IMR-90 (cell line): ENCODE measurements at regions not wholly inside any gene's neighbourhood (a gene's known extent, or its start where the extent isn't known, plus 50 kb on each side); places are given as distances from the start of the nearest gene placed in this dataset.

Source experiments
- ATAC-seq: fragments of 200-7000 bp; cut with Tn5 transposase; 2 replicates; pipeline ENCODE4 v1.9.1; 2020; ENCODE audit warnings: low read depth, mild to moderate bottlenecking, moderate library complexity
- BruUV-seq: library from RNA; stranded (reverse); fragments of 400-500 nt; replicated peaks from 2 replicates; lab custom pipeline; 2021; lab: Mats Ljungman, UMichigan
- CTCF ChIA-PET: fragments of 300-600 bp; formaldehyde crosslinking; extraction: SDS; loops from one replicate; lab custom pipeline; 2021; ENCODE audit warnings: antibody characterized with exemption; lab: Yijun Ruan, JAX
- POLR2A ChIA-PET: fragments of 300-600 bp; sonication (Branson Sonifier 250); formaldehyde crosslinking; loops from one replicate; lab custom pipeline; 2022; ENCODE audit warnings: antibody characterized with exemption; ENCODE audit not compliant: unreplicated experiment; lab: Charles Lee
- DNase-seq: peaks from one replicate; pipeline ENCODE4 v3.0.0; 2013
- H2AFZ ChIP-seq: replicated peaks from 2 replicates; pipeline ENCODE3; 2013; ENCODE audit warnings: low read length, mild to moderate bottlenecking; ENCODE audit not compliant: poor library complexity
- H2AK5ac ChIP-seq: 2 replicates; pipeline ENCODE4 v1.6.1; 2013; ENCODE audit warnings: low read depth, low read length, inconsistent platforms
- H2AK9ac ChIP-seq: replicated peaks from 2 replicates; pipeline ENCODE3; 2013; ENCODE audit warnings: mild to moderate bottlenecking, low read depth, low read length, moderate library complexity; ENCODE audit not compliant: poor library complexity
- H2BK120ac ChIP-seq: 2 replicates; pipeline ENCODE4 v1.6.1; 2013; ENCODE audit warnings: low read depth, low read length, inconsistent platforms
- H2BK15ac ChIP-seq: 3 replicates; pipeline ENCODE4 v1.6.1; 2013; ENCODE audit warnings: low read depth, low read length, inconsistent platforms
- H2BK20ac ChIP-seq: 2 replicates; pipeline ENCODE4 v1.6.1; 2013; ENCODE audit warnings: low read depth, mild to moderate bottlenecking, inconsistent platforms, low read length, moderate library complexity
- H2BK5ac ChIP-seq: 2 replicates; pipeline ENCODE4 v1.6.1; 2013; ENCODE audit warnings: mild to moderate bottlenecking, low read depth, low read length, inconsistent platforms; ENCODE audit not compliant: poor library complexity, severe bottlenecking
- H3K14ac ChIP-seq: replicated peaks from 2 replicates; pipeline ENCODE4 v1.6.1; 2013; ENCODE audit warnings: low read depth, low read length, inconsistent platforms
- H3K18ac ChIP-seq: 2 replicates; pipeline ENCODE4 v1.6.1; 2013; ENCODE audit warnings: low read depth, low read length, control low read depth
- H3K23ac ChIP-seq: 2 replicates; pipeline ENCODE4 v1.6.1; 2013; ENCODE audit warnings: low read depth, low read length, inconsistent platforms
- H3K27ac ChIP-seq: 2 replicates; pipeline ENCODE4 v1.5.1; 2013; ENCODE audit warnings: mild to moderate bottlenecking, control low read depth, low read length; ENCODE audit not compliant: insufficient read depth
- H3K27me3 ChIP-seq: 2 replicates; pipeline ENCODE4 v1.6.1; 2013; ENCODE audit warnings: low read length; ENCODE audit not compliant: control insufficient read depth, insufficient read depth
- H3K36me3 ChIP-seq: 2 replicates; pipeline ENCODE4 v1.6.1; 2013; ENCODE audit warnings: low read length, mixed read lengths; ENCODE audit not compliant: control insufficient read depth, insufficient read depth
- H3K4ac ChIP-seq: 2 replicates; pipeline ENCODE4 v1.6.1; 2013; ENCODE audit warnings: low read depth, low read length, inconsistent platforms
- H3K4me1 ChIP-seq: 2 replicates; pipeline ENCODE4 v1.6.1; 2013; ENCODE audit warnings: low read length, mixed read lengths; ENCODE audit not compliant: control insufficient read depth, insufficient read depth
- H3K4me2 ChIP-seq: 2 replicates; pipeline ENCODE4 v1.6.1; 2013; ENCODE audit warnings: low read depth, mild to moderate bottlenecking, control low read depth, low read length, moderate library complexity
- H3K4me3 ChIP-seq: 2 replicates; pipeline ENCODE4 v1.5.1; 2013; ENCODE audit warnings: low read depth, mild to moderate bottlenecking, control low read depth, low read length, moderate library complexity; ENCODE audit not compliant: insufficient read depth
- H3K56ac ChIP-seq: 2 replicates; pipeline ENCODE4 v1.6.1; 2013; ENCODE audit warnings: low read length, inconsistent platforms; ENCODE audit not compliant: insufficient read depth; ENCODE audit errors: extremely low read depth
- H3K79me1 ChIP-seq, 2 experiments: 2 replicates each; pipeline ENCODE4 v1.6.1; 2013; ENCODE audit warnings: low read length in 2 of 2, inconsistent platforms in 1 of 2, low read depth in 1 of 2
- H3K9ac ChIP-seq: 2 replicates; pipeline ENCODE4 v1.6.1; 2013; ENCODE audit warnings: low read depth, low read length, control low read depth
- H3K9me1 ChIP-seq: 2 replicates; pipeline ENCODE4 v1.6.1; 2013; ENCODE audit warnings: low read length, inconsistent platforms; ENCODE audit not compliant: insufficient read depth
- H3K9me3 ChIP-seq: 2 replicates; pipeline ENCODE4 v1.6.1; 2013; ENCODE audit warnings: low read length; ENCODE audit not compliant: control insufficient read depth, insufficient read depth
- H4K20me1 ChIP-seq: 2 replicates; pipeline ENCODE4 v1.6.1; 2013; ENCODE audit warnings: low read length, inconsistent platforms; ENCODE audit not compliant: insufficient read depth
- H4K5ac ChIP-seq: 2 replicates; pipeline ENCODE4 v1.6.1; 2013; ENCODE audit warnings: mild to moderate bottlenecking, low read depth, low read length, control low read depth
- H4K8ac ChIP-seq, 2 experiments: 2 replicates each; pipeline ENCODE4 v1.6.1; 2013; ENCODE audit warnings: low read depth in 2 of 2, low read length in 2 of 2, control low read depth in 1 of 2, inconsistent platforms in 1 of 2
- H4K91ac ChIP-seq: 2 replicates; pipeline ENCODE4 v1.6.1; 2013; ENCODE audit warnings: low read depth, low read length, inconsistent platforms; ENCODE audit not compliant: insufficient read depth
- BHLHE40 ChIP-seq: fragments of 150-350 bp; IDR thresholded peaks from 2 replicates; pipeline ENCODE4 v1.6.1; 2016; ENCODE audit warnings: mild to moderate bottlenecking, low read depth, low read length
- CEBPB ChIP-seq: IDR thresholded peaks from 2 replicates; pipeline ENCODE4 v1.6.1; 2012; ENCODE audit warnings: low read depth, low read length, improper control_type of control experiment
- ELK1 ChIP-seq: fragments of 150-350 bp; IDR thresholded peaks from 2 replicates; pipeline ENCODE4 v1.6.1; 2016; ENCODE audit warnings: low read depth, mild to moderate bottlenecking, low read length, moderate library complexity, borderline replicate concordance
- FOS ChIP-seq: fragments of 150-350 bp; IDR thresholded peaks from 2 replicates; pipeline ENCODE4 v1.6.1; 2016; ENCODE audit warnings: low read depth, low read length
- MAFK ChIP-seq: IDR thresholded peaks from 2 replicates; pipeline ENCODE4 v1.6.1; 2012; ENCODE audit warnings: low read depth, low read length, improper control_type of control experiment
- MAZ ChIP-seq: IDR thresholded peaks from 2 replicates; pipeline ENCODE4 v1.6.1; 2012; ENCODE audit warnings: low read depth, mild to moderate bottlenecking, low read length, improper control_type of control experiment, moderate library complexity, borderline replicate concordance
- MXI1 ChIP-seq: IDR thresholded peaks from 2 replicates; pipeline ENCODE4 v1.6.1; 2012; ENCODE audit warnings: low read depth, mild to moderate bottlenecking, low read length, moderate library complexity, borderline replicate concordance
- NFE2L2 ChIP-seq: fragments of 150-350 bp; IDR thresholded peaks from 2 replicates; pipeline ENCODE4 v1.6.1; 2016; ENCODE audit warnings: low read depth, mild to moderate bottlenecking, low read length
- POLR2A ChIP-seq: IDR thresholded peaks from 2 replicates; pipeline ENCODE4 v1.6.1; 2012; ENCODE audit warnings: mild to moderate bottlenecking, low read depth, low read length
- RAD21 ChIP-seq: IDR thresholded peaks from 2 replicates; pipeline ENCODE4 v1.6.1; 2012; ENCODE audit warnings: low read length, improper control_type of control experiment
- RCOR1 ChIP-seq: IDR thresholded peaks from 2 replicates; pipeline ENCODE4 v1.6.1; 2012; ENCODE audit warnings: mild to moderate bottlenecking, low read length, improper control_type of control experiment; ENCODE audit not compliant: insufficient replicate concordance
- RFX5 ChIP-seq: IDR thresholded peaks from 2 replicates; pipeline ENCODE4 v1.8.0; 2012; ENCODE audit warnings: low read depth, mild to moderate bottlenecking, low read length, moderate library complexity
- WGBS, 2 experiments: methylation state at CpG; one replicate each; pipeline versions ENCODE4 v1.1.5 to v1.1.7; 2013; ENCODE audit warnings: missing lambda C conversion rate in 2 of 2; ENCODE audit not compliant: insufficient read length in 1 of 2; ENCODE audit errors: extremely low coverage in 2 of 2; 5-methylcytosine and 5-hydroxymethylcytosine counted together
- dilution Hi-C: fragments of 300-500 bp; cut with HindIII; formaldehyde crosslinking; loops from one replicate; pipeline ENCODE4 v1.14.3; 2018; ENCODE audit warnings: low sequenced_read_pairs; ENCODE audit not compliant: unreplicated experiment
- in situ Hi-C: fragments of 300-500 bp; cut with MboI; formaldehyde crosslinking; loops from 3 replicates; pipeline ENCODE4 v1.14.3; 2019; ENCODE audit warnings: low sequenced_read_pairs, inconsistent platforms, mixed read lengths
- intact Hi-C: fragments of 100-400 bp; cut with micrococcal nuclease; formaldehyde crosslinking; loops from 2 replicates; pipeline ENCODE4 v1.10.0; 2022

- intact Hi-C loops: no loop called here
- Histone ChIP-seq H3K4me1 (no peaks in the 10 kb centered on the region), H2BK120ac (no peak overlapping the region), H3K27me3 (no peaks in the 10 kb centered on the region), H3K9ac (no peak overlapping the region), H3K27ac (no peak overlapping the region), H2BK15ac (no peak overlapping the region), H2AK9ac (no peak overlapping the region), H2AFZ (no peak overlapping the region), H3K36me3 (no peaks in the 10 kb centered on the region), H3K4me3 (no peak overlapping the region), H4K20me1 (no peaks in the 10 kb centered on the region), H3K79me1 (no peaks in the 10 kb centered on the region), H4K91ac (no peak overlapping the region), H3K9me1 (no peaks in the 10 kb centered on the region), H3K23ac (no peak overlapping the region), H3K18ac (no peak overlapping the region), H4K8ac (no peak overlapping the region), H3K56ac (no peak overlapping the region), H3K9me3 (no peaks in the 10 kb centered on the region), H2BK5ac (no peak overlapping the region), H2BK20ac (no peak overlapping the region), H3K4me2 (no peak overlapping the region), H2AK5ac (no peak overlapping the region), H3K4ac (no peak overlapping the region), H4K5ac (no peak overlapping the region), H3K14ac (no peak overlapping the region)
- in situ Hi-C loops: no loop called here
- TF ChIP-seq MXI1 (no peak), CEBPB (no peak), RFX5 (no peak), POLR2A (no peak), NFE2L2 (no peak), ELK1 (no peak), MAZ (no peak), FOS (no peak), RCOR1 (no peak), BHLHE40 (no peak), RAD21 (no peak), MAFK (no peak)
- BruUV-seq: no TSS peak
- POLR2A ChIA-PET: no interaction called here
- ATAC-seq (no peak), DNase-seq (no peak)
- dilution Hi-C loops: no loop called here
- CTCF ChIA-PET: no interaction called here
- WGBS, 2 experiments: no CpG with 5 or more reads among the region's 4 CpGs
Measured at GRCh38 chr14:84323978-84324377, 1206.0 kb upstream of the FLRT2 start.
